Astrocyte (in vitro differentiated cells and primary cell): ENCODE measurements at regions not wholly inside any gene's neighbourhood (a gene's known extent, or its start where the extent isn't known, plus 50 kb on each side); places are given as distances from the start of the nearest gene placed in this dataset.

Source experiments
- EZH2 ChIP-seq: IDR thresholded peaks from 2 replicates; pipeline ENCODE4 v1.6.1; 2012; ENCODE audit warnings: mild to moderate bottlenecking, low read length, inconsistent platforms; ENCODE audit not compliant: insufficient read depth
- TF ChIP-seq, protein P1 (sequence below): IDR thresholded peaks from 2 replicates; pipeline ENCODE4 v1.5.1; 2011; ENCODE audit warnings: low read depth, mild to moderate bottlenecking, inconsistent platforms, low read length, moderate library complexity; ENCODE audit not compliant: insufficient read depth

DNA sequence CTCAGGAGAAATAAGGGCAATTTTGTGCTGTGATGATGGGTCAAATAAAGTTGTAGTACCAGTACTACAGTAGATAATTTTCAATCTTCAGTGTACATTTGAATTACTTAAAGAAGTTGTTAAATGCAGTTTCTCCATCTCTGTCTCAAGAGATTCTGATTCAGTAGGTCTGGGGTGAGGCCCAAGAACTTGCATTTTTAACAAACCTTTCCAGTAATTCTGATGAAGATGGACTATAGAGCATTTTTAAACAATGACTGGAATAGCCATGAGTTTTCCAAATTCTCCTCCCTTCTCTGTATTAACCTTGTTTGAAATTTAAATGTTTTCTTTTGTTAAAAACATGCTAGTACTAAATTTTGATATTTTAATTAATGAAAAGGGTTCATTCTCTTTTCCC is 127.0 kb upstream of the CD96 start:
- TF ChIP-seq, protein P1, sequence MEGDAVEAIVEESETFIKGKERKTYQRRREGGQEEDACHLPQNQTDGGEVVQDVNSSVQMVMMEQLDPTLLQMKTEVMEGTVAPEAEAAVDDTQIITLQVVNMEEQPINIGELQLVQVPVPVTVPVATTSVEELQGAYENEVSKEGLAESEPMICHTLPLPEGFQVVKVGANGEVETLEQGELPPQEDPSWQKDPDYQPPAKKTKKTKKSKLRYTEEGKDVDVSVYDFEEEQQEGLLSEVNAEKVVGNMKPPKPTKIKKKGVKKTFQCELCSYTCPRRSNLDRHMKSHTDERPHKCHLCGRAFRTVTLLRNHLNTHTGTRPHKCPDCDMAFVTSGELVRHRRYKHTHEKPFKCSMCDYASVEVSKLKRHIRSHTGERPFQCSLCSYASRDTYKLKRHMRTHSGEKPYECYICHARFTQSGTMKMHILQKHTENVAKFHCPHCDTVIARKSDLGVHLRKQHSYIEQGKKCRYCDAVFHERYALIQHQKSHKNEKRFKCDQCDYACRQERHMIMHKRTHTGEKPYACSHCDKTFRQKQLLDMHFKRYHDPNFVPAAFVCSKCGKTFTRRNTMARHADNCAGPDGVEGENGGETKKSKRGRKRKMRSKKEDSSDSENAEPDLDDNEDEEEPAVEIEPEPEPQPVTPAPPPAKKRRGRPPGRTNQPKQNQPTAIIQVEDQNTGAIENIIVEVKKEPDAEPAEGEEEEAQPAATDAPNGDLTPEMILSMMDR, result no peak
- no peak for TF ChIP-seq EZH2
